ENCODE measurements at regions not wholly inside any gene's neighbourhood (a gene's known extent, or its start where the extent isn't known, plus 50 kb on each side); places are given as distances from the start of the nearest gene placed in this dataset.
"Not testable (repeated sequence)": the region's sequence is repeated elsewhere in the genome, so short reads cannot be mapped to it uniquely, and the experiment has no call there.

GRCh38 chr14:76293221-76293620 lies 82.7 kb upstream of the ESRRB start:
- H3K4me1 ChIP-seq: peaks cover 5 to 10% (median 8%) of the 10 kb centered on the region in 3 donors
- DNase-seq (no peak), FAIRE-seq (no peak), ATAC-seq (peak in 3 of 4 donors; percentile 10 to 49 (median 29))
- H3K36me3 ChIP-seq: no peaks in the 10 kb centered on the region
- no peak overlapping the region for H3K4me3 ChIP-seq
- WGBS, 2 donors: 71 to 73% methylated on average over 3 of the region's 3 CpGs
- no peaks in the 10 kb centered on the region for H3K27me3 ChIP-seq
- no peaks in the 10 kb centered on the region for H3K9me3 ChIP-seq
- intact Hi-C loops (cut with DNase I): no loop called here
- TF ChIP-seq CTCF (IDR thresholded peaks at IDR 0.05): no peak
- peak overlapping the region; percentile 55 to 81 (median 67) for H3K27ac ChIP-seq

- FAIRE-seq: no peak
- Histone ChIP-seq H3K9me3 (no peaks in the 10 kb centered on the region), H3K36me3 (no peaks in the 10 kb centered on the region), H3K27me3 (no peaks in the 10 kb centered on the region), H3K4me3 (no peak overlapping the region), H3K4me1 (peaks cover 5 to 10% (median 8%) of the 10 kb centered on the region in 3 donors), H3K27ac (peak overlapping the region; percentile 55 to 81 (median 67))
- no peak for TF ChIP-seq CTCF (IDR thresholded peaks at IDR 0.05)
- 9 to 21% methylated on average over 3 of the region's 3 CpGs for WGBS, 2 donors
- intact Hi-C loops (cut with DNase I): no loop called here
- peak in 4 of 6 donors; percentile 25 to 55 (median 34) for DNase-seq
- peak; percentile 89 to 98 (median 96) for ATAC-seq
These were observed 82.0 kb upstream of the ESRRB start for GRCh38 chr14:76293923-76294322.

GRCh38 chr14:76294876-76295275 lies 81.1 kb upstream of the ESRRB start:
- no peak for FAIRE-seq

GRCh38 chr14:76298896-76299295 lies 77.0 kb upstream of the ESRRB start:
- intact Hi-C loops (cut with DNase I): no loop called here
- WGBS, 2 donors: 88 to 93% methylated on average over 5 of the region's 5 CpGs

More at GRCh38 chr14:76294876-76295275, 81.1 kb upstream of the ESRRB start:
- DNase-seq (no peak), ATAC-seq (no peak)
- no peak for TF ChIP-seq CTCF (IDR thresholded peaks at IDR 0.05)
- Histone ChIP-seq H3K27ac (no peak overlapping the region), H3K4me1 (peaks cover 5 to 10% (median 8%) of the 10 kb centered on the region in 3 donors), H3K9me3 (no peaks in the 10 kb centered on the region), H3K27me3 (no peaks in the 10 kb centered on the region), H3K4me3 (no peak overlapping the region), H3K36me3 (no peaks in the 10 kb centered on the region)
- WGBS, 2 donors: 94% methylated on average over 3 of the region's 3 CpGs
- intact Hi-C loops (cut with DNase I): no loop called here

GRCh38 chr14:76303188-76303587 lies 72.7 kb upstream of the ESRRB start:
- H3K9me3 ChIP-seq; H3K4me3 ChIP-seq; DNase-seq; H3K27ac ChIP-seq; intact Hi-C loops (cut with DNase I); ATAC-seq; H3K36me3 ChIP-seq; H3K4me1 ChIP-seq; H3K27me3 ChIP-seq; FAIRE-seq: not testable (repeated sequence)
- 74 to 83% methylated on average over 7 of the region's 7 CpGs for WGBS, 2 donors

More at GRCh38 chr14:76298896-76299295, 77.0 kb upstream of the ESRRB start:
- no peak for FAIRE-seq
- Histone ChIP-seq H3K27me3 (no peaks in the 10 kb centered on the region), H3K9me3 (no peaks in the 10 kb centered on the region), H3K27ac (no peak overlapping the region), H3K4me1 (peaks cover 5 to 6% (median 6%) of the 10 kb centered on the region in 3 donors), H3K4me3 (no peak overlapping the region), H3K36me3 (no peaks in the 10 kb centered on the region)
- no peak for TF ChIP-seq CTCF (IDR thresholded peaks at IDR 0.05)
- ATAC-seq: no peak
- no peak for DNase-seq
